Thyroid gland (tissue), 4 donors: ENCODE measurements at regions not wholly inside any gene's neighbourhood (a gene's known extent, or its start where the extent isn't known, plus 50 kb on each side); places are given as distances from the start of the nearest gene placed in this dataset.

Source experiments
- CTCF ChIP-seq, 6 experiments: fragments of 200-600 bp in 3 of 6; fragments of 450-650 bp in 3 of 6; sonication (generic) in 3 of 6; IDR thresholded peaks; one replicate each; pipeline ENCODE4 v1.5.1; 2016 to 2019; ENCODE audit warnings: antibody characterized with exemption in 6 of 6, mild to moderate bottlenecking in 2 of 6, inconsistent platforms in 1 of 6, moderate library complexity in 1 of 6
- POLR2A ChIP-seq, 2 donors: fragments of 450-650 bp; IDR thresholded peaks; one replicate each; pipeline ENCODE4 v1.6.1; 2017; ENCODE audit warnings: antibody characterized with exemption in 2 of 2, mild to moderate bottlenecking in 2 of 2, moderate library complexity in 1 of 2

- TF ChIP-seq CTCF (IDR thresholded peaks at IDR 0.05) (no peak), POLR2A (IDR thresholded peaks at IDR 0.05) (no peak)
Observed at GRCh38 chr15:93347986-93348385, 259.0 kb upstream of the RGMA start.
